ENCODE measurements at regions not wholly inside any gene's neighbourhood (a gene's known extent, or its start where the extent isn't known, plus 50 kb on each side); places are given as distances from the start of the nearest gene placed in this dataset.

DNA sequence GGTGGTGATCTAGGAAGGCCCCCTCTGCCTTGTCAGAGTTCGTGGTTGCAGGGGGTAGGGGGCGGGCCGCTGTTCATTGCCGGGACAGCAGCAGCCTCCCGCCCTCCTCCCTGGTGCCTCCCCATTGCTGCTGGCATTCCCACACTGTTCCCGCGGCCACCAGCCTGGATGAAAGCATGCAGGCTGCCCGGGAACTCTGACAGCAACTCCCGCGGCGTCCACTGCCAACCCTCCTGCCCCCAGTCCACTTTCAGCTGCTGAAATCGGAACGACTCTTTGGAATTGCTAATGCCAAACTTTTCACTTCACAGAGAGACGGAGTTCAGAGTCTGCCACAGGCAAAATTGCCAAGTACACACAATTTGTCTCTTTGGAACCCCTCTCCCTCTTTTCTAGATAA is 121.9 kb downstream of the BEND2 start (continued):
- TF ChIP-seq ZNF239 (CRISPR knock-in tag; IDR thresholded peaks at IDR 0.05) (no peak), PHTF2 (CRISPR knock-in tag; IDR thresholded peaks at IDR 0.05) (no peak), SIRT6 (IDR thresholded peaks at IDR 0.05; ENCODE audit: low read depth, low read length) (no peak), KDM2B (CRISPR knock-in tag; IDR thresholded peaks at IDR 0.05) (no peak)
- TF ChIP-seq, protein P1, sequence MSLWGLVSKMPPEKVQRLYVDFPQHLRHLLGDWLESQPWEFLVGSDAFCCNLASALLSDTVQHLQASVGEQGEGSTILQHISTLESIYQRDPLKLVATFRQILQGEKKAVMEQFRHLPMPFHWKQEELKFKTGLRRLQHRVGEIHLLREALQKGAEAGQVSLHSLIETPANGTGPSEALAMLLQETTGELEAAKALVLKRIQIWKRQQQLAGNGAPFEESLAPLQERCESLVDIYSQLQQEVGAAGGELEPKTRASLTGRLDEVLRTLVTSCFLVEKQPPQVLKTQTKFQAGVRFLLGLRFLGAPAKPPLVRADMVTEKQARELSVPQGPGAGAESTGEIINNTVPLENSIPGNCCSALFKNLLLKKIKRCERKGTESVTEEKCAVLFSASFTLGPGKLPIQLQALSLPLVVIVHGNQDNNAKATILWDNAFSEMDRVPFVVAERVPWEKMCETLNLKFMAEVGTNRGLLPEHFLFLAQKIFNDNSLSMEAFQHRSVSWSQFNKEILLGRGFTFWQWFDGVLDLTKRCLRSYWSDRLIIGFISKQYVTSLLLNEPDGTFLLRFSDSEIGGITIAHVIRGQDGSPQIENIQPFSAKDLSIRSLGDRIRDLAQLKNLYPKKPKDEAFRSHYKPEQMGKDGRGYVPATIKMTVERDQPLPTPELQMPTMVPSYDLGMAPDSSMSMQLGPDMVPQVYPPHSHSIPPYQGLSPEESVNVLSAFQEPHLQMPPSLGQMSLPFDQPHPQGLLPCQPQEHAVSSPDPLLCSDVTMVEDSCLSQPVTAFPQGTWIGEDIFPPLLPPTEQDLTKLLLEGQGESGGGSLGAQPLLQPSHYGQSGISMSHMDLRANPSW (CRISPR knock-in tag; IDR thresholded peaks at IDR 0.05): no peak

DNA sequence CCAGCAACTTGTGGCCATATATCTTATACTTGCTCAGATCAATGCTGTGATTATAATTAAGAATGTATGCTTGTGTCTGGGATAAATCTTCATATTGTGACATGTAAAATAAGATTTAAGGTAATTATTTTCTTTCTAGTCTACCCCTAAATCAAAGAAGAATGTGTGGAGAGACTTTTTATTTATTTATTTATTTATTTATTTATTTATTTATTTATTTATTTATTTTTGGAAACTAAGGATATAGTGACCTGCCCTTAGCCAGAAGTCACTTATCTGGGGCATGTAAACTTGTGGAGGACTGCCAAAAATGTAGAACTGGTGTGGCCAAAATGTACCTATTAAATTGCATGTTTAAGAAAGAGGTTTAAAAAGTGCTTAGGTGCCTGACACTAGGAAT is 144.3 kb downstream of the BEND2 start:
- intact Hi-C loops (cut with micrococcal nuclease): no loop called here
- Histone ChIP-seq H3K4me1 (replicated peaks in 1 of 2; ENCODE audit: control insufficient read depth in 2 of 2, insufficient read depth in 2 of 2, low read length in 2 of 2) (no peaks in the 10 kb centered on the region), H3K9me3 (replicated peaks; ENCODE audit: control insufficient read depth, insufficient read depth, low read depth, low read length) (no peaks in the 10 kb centered on the region), H3K36me3 (ENCODE audit: control insufficient read depth, insufficient read depth, low read length) (no peaks in the 10 kb centered on the region), H3K79me2 (ENCODE audit: control insufficient read depth, insufficient read depth, low read length) (no peaks in the 10 kb centered on the region), H3K27ac (ENCODE audit: extremely low read depth, low read depth, low read length) (no peak overlapping the region), H3K27me3 (ENCODE audit: control insufficient read depth in 2 of 2, insufficient read depth in 2 of 2, low read length in 2 of 2) (no peaks in the 10 kb centered on the region; a peak in 1 of 5 replicates), H3K4me2 (ENCODE audit: insufficient read depth, low read length) (no peak overlapping the region), H3K9me1 (ENCODE audit: control insufficient read depth, insufficient read depth, low read length) (no peaks in the 10 kb centered on the region), H3K9ac (ENCODE audit: insufficient read depth in 1 of 2, low read depth in 2 of 2, low read length in 2 of 2) (no peak overlapping the region), H3K4me3 (no peak overlapping the region), H2AFZ (ENCODE audit: low read depth, low read length) (no peak overlapping the region), H4K20me1 (replicated peaks; ENCODE audit: control insufficient read depth, insufficient read depth, low read length) (no peaks in the 10 kb centered on the region)
- no peak for ATAC-seq
- CTCF ChIA-PET (ENCODE audit: low intra/inter-chr PET ratio): no interaction called here
- DNase-seq (ENCODE audit: extremely low read depth in 1 of 4, low spot score in 3 of 4): no peak
- POLR2A ChIA-PET: no interaction called here
- no TSS peak for BruUV-seq (replicated peaks)
- in situ Hi-C loops (cut with MboI): no loop called here
- no peak for FAIRE-seq
- no peak for TF ChIP-seq MED1 (CRISPR knock-in tag; IDR thresholded peaks at IDR 0.05; ENCODE audit: borderline replicate concordance)
- TF ChIP-seq NELFE (IDR thresholded peaks at IDR 0.05; ENCODE audit: insufficient read depth, insufficient read length): no peak
- TF ChIP-seq, protein P2, sequence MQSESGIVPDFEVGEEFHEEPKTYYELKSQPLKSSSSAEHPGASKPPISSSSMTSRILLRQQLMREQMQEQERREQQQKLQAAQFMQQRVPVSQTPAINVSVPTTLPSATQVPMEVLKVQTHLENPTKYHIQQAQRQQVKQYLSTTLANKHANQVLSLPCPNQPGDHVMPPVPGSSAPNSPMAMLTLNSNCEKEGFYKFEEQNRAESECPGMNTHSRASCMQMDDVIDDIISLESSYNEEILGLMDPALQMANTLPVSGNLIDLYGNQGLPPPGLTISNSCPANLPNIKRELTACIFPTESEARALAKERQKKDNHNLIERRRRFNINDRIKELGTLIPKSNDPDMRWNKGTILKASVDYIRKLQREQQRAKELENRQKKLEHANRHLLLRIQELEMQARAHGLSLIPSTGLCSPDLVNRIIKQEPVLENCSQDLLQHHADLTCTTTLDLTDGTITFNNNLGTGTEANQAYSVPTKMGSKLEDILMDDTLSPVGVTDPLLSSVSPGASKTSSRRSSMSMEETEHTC (IDR thresholded peaks at IDR 0.05): no peak
- TF ChIP-seq, protein P3, sequence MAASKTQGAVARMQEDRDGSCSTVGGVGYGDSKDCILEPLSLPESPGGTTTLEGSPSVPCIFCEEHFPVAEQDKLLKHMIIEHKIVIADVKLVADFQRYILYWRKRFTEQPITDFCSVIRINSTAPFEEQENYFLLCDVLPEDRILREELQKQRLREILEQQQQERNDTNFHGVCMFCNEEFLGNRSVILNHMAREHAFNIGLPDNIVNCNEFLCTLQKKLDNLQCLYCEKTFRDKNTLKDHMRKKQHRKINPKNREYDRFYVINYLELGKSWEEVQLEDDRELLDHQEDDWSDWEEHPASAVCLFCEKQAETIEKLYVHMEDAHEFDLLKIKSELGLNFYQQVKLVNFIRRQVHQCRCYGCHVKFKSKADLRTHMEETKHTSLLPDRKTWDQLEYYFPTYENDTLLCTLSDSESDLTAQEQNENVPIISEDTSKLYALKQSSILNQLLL (CRISPR knock-in tag; IDR thresholded peaks at IDR 0.05; ENCODE audit: borderline replicate concordance): no peak
- TF ChIP-seq, protein P4, sequence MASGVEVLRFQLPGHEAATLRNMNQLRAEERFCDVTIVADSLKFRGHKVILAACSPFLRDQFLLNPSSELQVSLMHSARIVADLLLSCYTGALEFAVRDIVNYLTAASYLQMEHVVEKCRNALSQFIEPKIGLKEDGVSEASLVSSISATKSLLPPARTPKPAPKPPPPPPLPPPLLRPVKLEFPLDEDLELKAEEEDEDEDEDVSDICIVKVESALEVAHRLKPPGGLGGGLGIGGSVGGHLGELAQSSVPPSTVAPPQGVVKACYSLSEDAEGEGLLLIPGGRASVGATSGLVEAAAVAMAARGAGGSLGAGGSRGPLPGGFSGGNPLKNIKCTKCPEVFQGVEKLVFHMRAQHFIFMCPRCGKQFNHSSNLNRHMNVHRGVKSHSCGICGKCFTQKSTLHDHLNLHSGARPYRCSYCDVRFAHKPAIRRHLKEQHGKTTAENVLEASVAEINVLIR (CRISPR knock-in tag; IDR thresholded peaks at IDR 0.05): no peak
- no peak for TF ChIP-seq SLC30A9 (CRISPR knock-in tag; IDR thresholded peaks at IDR 0.05)
- TF ChIP-seq, protein P5, sequence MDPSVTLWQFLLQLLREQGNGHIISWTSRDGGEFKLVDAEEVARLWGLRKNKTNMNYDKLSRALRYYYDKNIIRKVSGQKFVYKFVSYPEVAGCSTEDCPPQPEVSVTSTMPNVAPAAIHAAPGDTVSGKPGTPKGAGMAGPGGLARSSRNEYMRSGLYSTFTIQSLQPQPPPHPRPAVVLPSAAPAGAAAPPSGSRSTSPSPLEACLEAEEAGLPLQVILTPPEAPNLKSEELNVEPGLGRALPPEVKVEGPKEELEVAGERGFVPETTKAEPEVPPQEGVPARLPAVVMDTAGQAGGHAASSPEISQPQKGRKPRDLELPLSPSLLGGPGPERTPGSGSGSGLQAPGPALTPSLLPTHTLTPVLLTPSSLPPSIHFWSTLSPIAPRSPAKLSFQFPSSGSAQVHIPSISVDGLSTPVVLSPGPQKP (CRISPR knock-in tag; IDR thresholded peaks at IDR 0.05): no peak
- no peak for TF ChIP-seq IRF2 (CRISPR knock-in tag; IDR thresholded peaks at IDR 0.05)
- no peak for TF ChIP-seq RHOXF2B (CRISPR knock-in tag; conservative IDR thresholded peaks at IDR 0.05)
- TF ChIP-seq FOXP1 (CRISPR knock-in tag; IDR thresholded peaks at IDR 0.05): no peak
- no peak for TF ChIP-seq RBM34 (IDR thresholded peaks at IDR 0.05; ENCODE audit: borderline replicate concordance, insufficient read depth, low read length)

Data from K562 (cell line).